ENCODE measurements at regions not wholly inside any gene's neighbourhood (a gene's known extent, or its start where the extent isn't known, plus 50 kb on each side); places are given as distances from the start of the nearest gene placed in this dataset.

GRCh38 chr11:121895919-121896318, 220.1 kb downstream of the BLID start:
- ATAC-seq (no peak), DNase-seq (ENCODE audit: low spot score) (no peak)
- no peaks in the 10 kb centered on the region for H3K9me3 Mint-ChIP-seq

GRCh38 chr11:121894581-121894980, 221.4 kb downstream of the BLID start:
- Mint-ChIP-seq H3K9me3 (no peaks in the 10 kb centered on the region), H3K27me3 (peaks cover 16 to 33% of the 10 kb centered on the region in 2 donors), H3K4me1 (ENCODE audit: low read depth in 2 of 2) (no peaks in the 10 kb centered on the region), H3K36me3 (no peaks in the 10 kb centered on the region), H3K27ac (no peak overlapping the region), H3K4me3 (no peak overlapping the region)
- DNase-seq (ENCODE audit: low spot score) (no peak), ATAC-seq (no peak)

More at GRCh38 chr11:121895919-121896318, 220.1 kb downstream of the BLID start:
- no peak overlapping the region for H3K27ac Mint-ChIP-seq
- H3K4me1 Mint-ChIP-seq (ENCODE audit: low read depth in 2 of 2): no peaks in the 10 kb centered on the region
- peaks cover 19 to 26% of the 10 kb centered on the region in 2 donors for H3K27me3 Mint-ChIP-seq
- H3K4me3 Mint-ChIP-seq: no peak overlapping the region
- no peaks in the 10 kb centered on the region for H3K36me3 Mint-ChIP-seq

DNA sequence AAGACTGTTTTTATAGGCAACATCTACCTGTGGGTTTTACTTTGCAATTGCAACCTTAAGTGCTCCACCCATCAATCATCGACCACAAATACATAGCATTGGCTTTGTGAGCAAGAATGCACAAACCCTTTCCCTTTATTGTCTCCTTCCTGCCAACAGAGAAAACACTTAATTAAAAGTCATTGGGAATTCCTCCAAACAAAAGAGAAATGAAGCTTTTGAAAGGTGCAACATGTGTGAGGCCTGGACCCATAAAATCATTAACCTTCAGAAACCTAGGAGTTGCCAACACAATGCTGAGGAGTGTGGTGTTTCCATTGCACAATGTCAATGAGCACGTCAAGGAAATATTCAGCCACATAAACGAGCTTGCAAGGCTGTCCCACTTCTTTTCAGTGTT, 223.2 kb downstream of the BLID start:
- Mint-ChIP-seq H3K4me1 (ENCODE audit: low read depth in 2 of 2) (no peaks in the 10 kb centered on the region), H3K9me3 (no peaks in the 10 kb centered on the region), H3K27me3 (peaks cover 12 to 25% of the 10 kb centered on the region in 2 donors), H3K36me3 (no peaks in the 10 kb centered on the region), H3K4me3 (no peak overlapping the region), H3K27ac (no peak overlapping the region)
- DNase-seq (ENCODE audit: low spot score) (no peak), ATAC-seq (no peak)

DNA sequence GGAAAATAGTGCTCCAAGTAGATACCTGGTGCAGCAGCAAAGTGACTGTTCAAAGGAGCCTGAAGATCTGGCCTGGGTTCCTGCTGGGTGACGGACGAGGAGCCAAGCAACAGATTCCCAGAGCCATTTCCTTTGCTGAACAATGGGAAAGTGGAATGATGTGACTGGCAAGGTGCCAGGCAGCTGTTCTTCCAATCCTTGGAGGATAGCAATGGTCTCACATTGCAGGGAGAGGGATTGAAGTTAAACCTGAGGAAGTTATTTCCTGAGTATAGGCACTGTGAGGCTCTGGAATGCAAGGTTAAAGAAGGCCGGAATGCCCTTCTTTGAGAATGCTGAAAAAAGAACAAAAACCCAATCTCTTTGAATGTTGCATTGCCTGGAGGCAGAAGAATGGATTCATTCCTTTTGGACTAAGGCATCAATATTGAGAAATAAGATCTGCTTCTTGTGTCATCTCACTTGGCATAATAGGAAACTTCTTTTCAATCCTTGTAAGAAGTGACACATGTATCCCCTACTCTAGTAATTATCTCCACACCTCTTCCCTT, 223.8 kb downstream of the BLID start:
- H3K4me3 Mint-ChIP-seq: no peak overlapping the region
- no peaks in the 10 kb centered on the region for H3K4me1 Mint-ChIP-seq (ENCODE audit: low read depth in 2 of 2)
- DNase-seq (ENCODE audit: low spot score) (no peak), ATAC-seq (no peak)
- H3K36me3 Mint-ChIP-seq: no peaks in the 10 kb centered on the region
- H3K9me3 Mint-ChIP-seq: no peaks in the 10 kb centered on the region
- H3K27me3 Mint-ChIP-seq: peaks cover 12 to 25% of the 10 kb centered on the region in 2 donors
- no peak overlapping the region for H3K27ac Mint-ChIP-seq

- Mint-ChIP-seq H3K4me3 (no peak overlapping the region), H3K36me3 (no peaks in the 10 kb centered on the region), H3K27me3 (peaks cover 6 to 18% of the 10 kb centered on the region in 2 donors), H3K9me3 (no peaks in the 10 kb centered on the region), H3K4me1 (ENCODE audit: low read depth in 2 of 2) (no peaks in the 10 kb centered on the region), H3K27ac (no peak overlapping the region)
- ATAC-seq: no peak
- DNase-seq (ENCODE audit: low spot score): no peak
These were observed 225.0 kb downstream of the BLID start for GRCh38 chr11:121890946-121891515.

GRCh38 chr11:121890377-121890776, 225.6 kb downstream of the BLID start:
- ATAC-seq: no peak
- DNase-seq (ENCODE audit: low spot score): no peak
- no peak overlapping the region for H3K27ac Mint-ChIP-seq
- no peaks in the 10 kb centered on the region for H3K36me3 Mint-ChIP-seq
- H3K9me3 Mint-ChIP-seq: no peaks in the 10 kb centered on the region
- H3K4me1 Mint-ChIP-seq (ENCODE audit: low read depth in 2 of 2): no peaks in the 10 kb centered on the region
- no peak overlapping the region for H3K4me3 Mint-ChIP-seq
- H3K27me3 Mint-ChIP-seq: peaks cover 6 to 13% of the 10 kb centered on the region in 2 donors

DNA sequence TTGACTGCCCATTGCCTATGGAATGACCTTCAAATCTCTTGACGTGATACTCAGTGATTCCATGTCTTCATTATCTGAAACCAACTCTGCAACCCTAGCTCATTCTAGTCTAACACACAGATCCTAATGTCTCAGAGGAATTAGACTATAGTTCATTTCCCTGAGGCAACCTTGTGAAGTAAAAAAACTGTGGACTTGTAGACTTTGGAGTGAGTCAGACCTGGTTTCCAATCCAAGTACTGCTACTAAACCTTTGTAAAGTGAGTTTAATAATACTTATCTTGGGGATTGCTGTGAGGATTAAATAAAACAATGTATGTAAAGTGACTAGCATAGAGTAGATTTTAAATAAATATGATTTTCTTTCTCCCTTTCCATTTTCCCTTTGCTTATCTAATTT, 226.1 kb downstream of the BLID start:
- Mint-ChIP-seq H3K4me3 (no peak overlapping the region), H3K9me3 (no peaks in the 10 kb centered on the region)
- ATAC-seq: no peak

DNA sequence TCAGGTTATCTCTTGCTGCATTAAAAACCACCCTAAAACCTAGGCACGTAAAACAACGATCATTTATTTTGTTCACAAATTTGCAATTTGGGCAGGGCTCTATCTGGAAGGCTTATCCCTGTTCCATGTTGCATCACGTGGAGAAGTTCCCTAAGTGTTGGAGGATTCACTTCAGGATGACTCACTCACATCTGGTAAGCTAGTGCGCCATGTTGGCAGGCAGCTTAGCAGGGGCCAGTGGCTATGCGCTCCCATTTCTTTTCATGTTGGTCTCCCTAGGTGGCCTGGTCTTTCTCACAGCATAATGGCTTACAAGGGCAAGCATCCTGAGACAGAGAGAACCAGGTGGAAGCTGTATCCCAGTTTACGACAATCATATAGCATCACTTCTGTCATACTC, 226.8 kb downstream of the BLID start:
- DNase-seq (ENCODE audit: low spot score): no peak
- ATAC-seq: no peak
- Mint-ChIP-seq H3K4me1 (ENCODE audit: low read depth in 2 of 2) (no peaks in the 10 kb centered on the region), H3K9me3 (no peaks in the 10 kb centered on the region), H3K27ac (no peak overlapping the region), H3K4me3 (no peak overlapping the region), H3K27me3 (peaks cover 7 to 8% of the 10 kb centered on the region in 2 donors), H3K36me3 (no peaks in the 10 kb centered on the region)

More for the DNA sequence above, 226.1 kb downstream of the BLID start:
- no peaks in the 10 kb centered on the region for H3K4me1 Mint-ChIP-seq (ENCODE audit: low read depth in 2 of 2)
- H3K27ac Mint-ChIP-seq: no peak overlapping the region
- DNase-seq (ENCODE audit: low spot score): no peak
- H3K27me3 Mint-ChIP-seq: peaks cover 7 to 12% of the 10 kb centered on the region in 2 donors
- no peaks in the 10 kb centered on the region for H3K36me3 Mint-ChIP-seq

DNA sequence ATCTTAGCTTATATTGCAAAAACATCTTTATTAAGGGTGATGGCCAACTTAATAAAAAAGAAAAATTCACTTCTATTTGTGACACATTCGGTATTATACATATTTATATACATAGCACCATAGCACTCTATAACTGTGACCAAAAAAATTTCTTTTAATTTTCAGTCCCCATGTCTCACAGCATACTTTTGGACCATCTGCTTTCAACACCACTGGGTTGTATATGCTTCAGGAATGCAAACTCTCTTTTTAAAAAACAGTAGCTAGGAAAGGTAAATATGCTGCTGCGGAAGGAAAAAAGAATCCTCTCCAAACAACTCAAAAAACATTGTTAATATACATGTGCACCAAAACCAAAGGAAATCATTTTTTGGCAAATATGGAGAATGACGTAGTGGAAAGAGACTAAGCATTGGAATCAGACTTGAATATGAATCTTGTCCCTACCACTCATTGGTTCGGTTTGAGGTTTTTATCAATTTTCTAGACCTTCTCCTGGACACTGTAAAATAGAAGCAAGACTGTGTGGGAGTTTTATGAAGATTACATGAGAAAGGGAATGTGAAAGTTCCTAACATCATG, 227.9 kb downstream of the BLID start:
- H3K27ac Mint-ChIP-seq: no peak overlapping the region
- H3K36me3 Mint-ChIP-seq: no peaks in the 10 kb centered on the region
- DNase-seq (ENCODE audit: low spot score) (no peak), ATAC-seq (no peak)
- H3K27me3 Mint-ChIP-seq: peaks cover 4 to 8% of the 10 kb centered on the region in 2 donors
- H3K4me3 Mint-ChIP-seq: no peak overlapping the region
- no peaks in the 10 kb centered on the region for H3K9me3 Mint-ChIP-seq
- no peaks in the 10 kb centered on the region for H3K4me1 Mint-ChIP-seq (ENCODE audit: low read depth in 2 of 2)

DNA sequence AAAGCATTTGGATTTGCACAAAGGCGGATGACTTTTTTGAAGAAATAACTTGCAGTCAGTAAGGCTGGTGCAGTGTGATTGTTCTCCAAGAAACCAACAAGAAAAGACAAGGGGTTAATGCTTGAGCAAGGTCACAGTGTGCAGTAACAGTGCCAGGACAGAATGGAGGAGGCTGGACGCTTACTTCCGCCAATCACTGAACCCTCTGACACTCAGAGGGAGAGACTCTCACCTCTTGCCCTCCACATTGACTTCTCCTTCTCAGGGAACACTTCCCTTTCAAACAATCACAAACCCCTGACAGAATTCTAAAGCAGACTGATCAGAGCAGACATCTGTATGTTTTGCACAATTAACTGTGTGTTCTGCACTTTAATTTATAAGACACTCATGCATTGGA, 228.4 kb downstream of the BLID start:
- no peaks in the 10 kb centered on the region for H3K4me1 Mint-ChIP-seq (ENCODE audit: low read depth in 2 of 2)
- no peak for ATAC-seq
- H3K9me3 Mint-ChIP-seq: no peaks in the 10 kb centered on the region
- H3K36me3 Mint-ChIP-seq: no peaks in the 10 kb centered on the region
- no peak overlapping the region for H3K4me3 Mint-ChIP-seq
- H3K27me3 Mint-ChIP-seq: peaks cover 4 to 8% of the 10 kb centered on the region in 2 donors
- H3K27ac Mint-ChIP-seq: no peak overlapping the region
- DNase-seq (ENCODE audit: low spot score): no peak

DNA sequence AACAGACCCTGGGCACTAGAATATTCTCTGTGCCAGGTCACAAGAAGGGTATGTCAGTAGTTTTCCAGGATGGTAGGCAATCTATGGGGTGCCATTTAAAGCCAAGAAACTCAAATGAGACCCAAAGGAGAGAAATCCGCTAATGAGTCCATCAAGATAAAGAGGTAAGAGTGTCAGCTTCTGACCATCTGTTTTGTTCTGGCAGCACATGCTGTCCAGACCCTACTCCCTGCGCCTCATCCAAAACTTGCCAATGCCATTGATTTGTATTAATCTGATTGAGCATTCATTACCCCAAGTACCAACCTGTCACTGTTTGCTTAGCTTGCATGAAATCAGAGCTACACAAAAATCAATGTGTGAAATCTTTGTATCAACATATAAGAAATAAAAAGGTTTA, 229.0 kb downstream of the BLID start:
- H3K36me3 Mint-ChIP-seq: no peaks in the 10 kb centered on the region
- no peak overlapping the region for H3K27ac Mint-ChIP-seq
- no peaks in the 10 kb centered on the region for H3K9me3 Mint-ChIP-seq
- no peaks in the 10 kb centered on the region for H3K4me1 Mint-ChIP-seq (ENCODE audit: low read depth in 2 of 2)
- DNase-seq (ENCODE audit: low spot score) (no peak), ATAC-seq (no peak)
- H3K27me3 Mint-ChIP-seq: peaks cover 4 to 8% of the 10 kb centered on the region in 2 donors
- no peak overlapping the region for H3K4me3 Mint-ChIP-seq

DNA sequence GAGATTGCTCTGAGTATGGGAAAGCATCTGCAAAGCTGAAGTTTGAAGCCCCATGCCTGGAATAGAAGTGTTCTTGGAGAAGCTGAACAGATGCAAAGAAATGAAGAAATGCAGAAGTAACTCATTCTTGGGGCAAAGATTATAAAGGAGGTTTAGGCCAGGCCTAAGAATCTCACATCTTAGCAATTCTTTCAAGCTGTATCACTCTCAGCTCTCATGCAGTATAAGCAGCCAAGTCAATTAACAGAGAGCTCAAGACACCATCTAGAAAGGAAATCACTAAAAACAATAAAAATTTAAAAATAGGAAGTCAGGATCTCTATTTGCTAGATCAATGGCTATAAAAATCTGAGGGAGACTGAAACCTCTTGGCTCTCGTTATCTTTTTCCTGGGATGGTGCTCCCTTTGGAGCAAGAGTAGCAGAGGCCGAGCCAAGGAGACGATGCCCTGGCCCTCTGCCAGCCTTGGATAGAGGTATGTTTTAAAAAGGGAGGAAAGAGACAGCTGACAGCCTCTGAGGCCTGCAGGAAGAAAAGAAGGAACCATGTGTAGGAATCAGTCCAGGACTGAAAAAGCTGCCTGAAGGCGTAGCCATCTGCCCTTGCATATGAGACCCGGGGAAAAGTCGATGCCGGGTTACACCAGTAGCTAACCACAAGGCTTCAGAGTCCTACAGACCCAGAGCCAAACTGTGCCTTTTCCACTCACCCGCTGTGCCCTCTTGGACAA, 229.8 kb downstream of the BLID start:
- no peaks in the 10 kb centered on the region for H3K36me3 Mint-ChIP-seq
- no peaks in the 10 kb centered on the region for H3K9me3 Mint-ChIP-seq
- ATAC-seq (no peak), DNase-seq (ENCODE audit: low spot score) (no peak)
- no peak overlapping the region for H3K4me3 Mint-ChIP-seq
- H3K4me1 Mint-ChIP-seq (ENCODE audit: low read depth in 2 of 2): no peaks in the 10 kb centered on the region
- no peak overlapping the region for H3K27ac Mint-ChIP-seq
- H3K27me3 Mint-ChIP-seq: peaks cover 7 to 8% of the 10 kb centered on the region in 2 donors

- no peak for DNase-seq (ENCODE audit: low spot score)
- Mint-ChIP-seq H3K36me3 (no peaks in the 10 kb centered on the region), H3K9me3 (no peaks in the 10 kb centered on the region), H3K27me3 (peaks cover 2 to 9% of the 10 kb centered on the region in 2 donors), H3K27ac (no peak overlapping the region), H3K4me3 (no peak overlapping the region), H3K4me1 (ENCODE audit: low read depth in 2 of 2) (no peaks in the 10 kb centered on the region)
- ATAC-seq: no peak
These were observed 231.4 kb downstream of the BLID start for GRCh38 chr11:121884626-121885025.

DNA sequence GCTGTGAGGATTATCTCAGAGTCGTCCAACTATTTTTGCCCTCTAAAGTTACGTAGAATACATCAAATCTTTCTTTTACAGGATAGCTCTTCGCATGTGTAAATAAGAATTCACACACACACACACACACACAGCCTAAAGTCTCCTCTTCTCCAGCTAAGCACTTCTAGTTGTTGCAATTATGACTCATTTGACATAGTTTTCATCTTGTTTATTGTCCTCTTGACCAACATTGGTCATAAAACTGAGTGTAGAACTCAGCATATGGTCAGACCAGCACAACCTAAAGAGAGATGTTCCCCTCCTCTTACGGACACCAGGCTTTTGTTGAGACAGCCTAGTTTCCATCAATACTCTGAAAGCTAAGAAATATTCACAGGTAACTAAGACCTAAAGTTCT, 234.2 kb downstream of the BLID start:
- no peaks in the 10 kb centered on the region for H3K36me3 Mint-ChIP-seq
- H3K27me3 Mint-ChIP-seq: peaks cover 7 to 12% of the 10 kb centered on the region in 2 donors
- no peak for DNase-seq (ENCODE audit: low spot score)
- no peak overlapping the region for H3K27ac Mint-ChIP-seq
- no peak overlapping the region for H3K4me3 Mint-ChIP-seq
- no peaks in the 10 kb centered on the region for H3K9me3 Mint-ChIP-seq
- no peak for ATAC-seq
- no peaks in the 10 kb centered on the region for H3K4me1 Mint-ChIP-seq (ENCODE audit: low read depth in 2 of 2)

All from natural killer cell treated with Interleukin-12 subunit alpha and Interleukin-12 subunit beta and Interleukin-15 and Interleukin-18, amount 100 ng/mL, for 72 hours (primary cell).